Esophagus squamous epithelium (tissue), 4 donors: ENCODE measurements at regions not wholly inside any gene's neighbourhood (a gene's known extent, or its start where the extent isn't known, plus 50 kb on each side); places are given as distances from the start of the nearest gene placed in this dataset.

Experiments used
- CTCF ChIP-seq, 6 experiments: fragments of 450-650 bp in 4 of 6; fragments of 200-600 bp in 2 of 6; sonication (generic) in 2 of 6; IDR thresholded peaks; one replicate each; pipeline ENCODE4 v1.5.1; 2016 to 2019; ENCODE audit warnings: antibody characterized with exemption in 6 of 6, mild to moderate bottlenecking in 4 of 6, moderate library complexity in 4 of 6
- POLR2A ChIP-seq, 4 donors: fragments of 450-650 bp; IDR thresholded peaks; one replicate each; pipeline ENCODE4 v1.6.1; 2017; ENCODE audit warnings: antibody characterized with exemption in 4 of 4, mild to moderate bottlenecking in 4 of 4, moderate library complexity in 3 of 4

DNA sequence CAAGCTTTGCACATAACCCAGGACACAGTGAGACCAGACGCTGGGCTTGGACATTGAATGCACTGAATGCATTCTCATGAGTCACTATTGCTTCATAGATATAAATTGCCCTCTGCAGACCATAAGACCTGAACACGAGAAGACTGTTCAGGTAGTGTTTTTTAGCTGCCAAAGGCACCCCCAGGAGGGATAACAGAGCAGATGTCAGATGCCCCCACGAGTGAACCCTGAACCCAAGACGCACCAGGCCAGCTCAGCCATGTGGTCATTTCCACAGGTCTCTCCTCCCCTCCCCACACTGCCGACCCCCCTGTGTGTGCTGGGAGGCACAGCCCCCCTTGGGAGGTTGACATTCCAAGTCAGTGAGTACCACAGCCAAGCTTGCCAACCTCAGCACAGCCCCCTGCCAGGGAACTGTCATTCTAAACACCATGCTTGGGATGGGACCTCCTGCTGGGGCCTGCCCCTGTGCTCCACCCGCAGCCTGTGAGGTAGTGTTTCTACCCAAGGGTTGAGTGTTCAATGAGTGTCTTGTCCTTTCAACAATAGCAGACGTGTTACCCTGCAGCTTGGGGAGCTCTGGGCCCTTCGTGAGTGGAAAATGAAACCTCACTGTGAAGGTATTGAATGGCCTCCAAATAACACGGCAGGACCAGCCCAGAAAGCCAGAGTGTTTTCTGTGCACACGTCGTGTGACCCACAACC, 68.2 kb downstream of the PSMG1 start:
- no peak for TF ChIP-seq CTCF (IDR thresholded peaks at IDR 0.05)
- TF ChIP-seq POLR2A (IDR thresholded peaks at IDR 0.05) = no peak
